HG02870 (cell line): ENCODE measurements at regions not wholly inside any gene's neighbourhood (a gene's known extent, or its start where the extent isn't known, plus 50 kb on each side); places are given as distances from the start of the nearest gene placed in this dataset.
"Not testable (repeated sequence)": the region's sequence is repeated elsewhere in the genome, so short reads cannot be mapped to it uniquely, and the experiment has no call there.

Experiments used
- ATAC-seq: cut with Tn5 transposase; IDR thresholded peaks from one replicate; pipeline ENCODE4 v1.9.1; 2021; ENCODE audit warnings: mild to moderate bottlenecking, moderate library complexity; ENCODE audit not compliant: unreplicated experiment

DNA sequence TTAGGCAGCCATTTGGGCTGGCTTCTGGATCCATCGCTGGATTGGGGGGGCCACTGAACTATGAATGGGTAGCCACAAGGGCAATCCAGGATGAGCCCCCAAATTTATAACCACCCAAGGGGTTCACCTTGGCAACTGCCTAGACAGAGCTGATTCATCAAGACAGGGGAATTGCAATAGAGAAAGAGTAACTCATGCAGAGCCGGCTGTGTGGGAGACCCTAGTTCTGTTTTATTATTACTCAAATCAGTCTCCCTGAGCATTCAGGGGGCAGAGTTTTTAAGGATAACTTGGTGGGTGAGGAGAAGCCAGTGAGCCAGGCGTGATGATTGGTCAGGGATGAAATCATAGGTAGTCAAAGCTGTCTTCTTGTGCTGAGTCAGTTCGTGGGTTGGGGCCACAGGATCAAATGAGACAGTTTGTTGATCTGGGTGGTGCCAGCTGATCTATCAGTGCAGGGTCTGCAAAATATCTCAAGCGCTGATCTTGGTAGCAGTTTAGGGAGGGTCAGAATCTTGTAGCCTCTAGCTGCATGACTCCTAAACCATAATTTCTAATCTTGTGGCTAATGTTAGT lies 57.9 kb downstream of the DNAJB9 start:
- no peak for ATAC-seq

DNA sequence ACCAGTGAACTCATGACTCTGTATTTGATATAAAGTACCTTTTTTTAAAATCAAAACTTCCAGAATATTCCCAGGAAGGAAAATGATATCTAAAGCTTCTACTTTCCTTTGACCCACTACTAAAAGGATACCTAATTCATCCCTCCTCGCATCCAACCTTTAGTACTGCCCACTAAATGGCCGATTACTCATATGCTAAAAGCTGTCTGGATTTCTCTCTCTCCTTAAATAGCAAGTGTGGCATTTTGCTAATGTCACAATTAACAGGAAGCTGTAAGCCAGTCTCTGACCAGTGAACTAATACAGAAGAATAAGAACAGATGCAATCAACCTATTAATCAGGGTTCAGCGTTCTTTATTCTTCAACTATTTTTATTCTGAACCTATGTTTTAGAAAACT lies 59.0 kb downstream of the DNAJB9 start:
- ATAC-seq: no peak

DNA sequence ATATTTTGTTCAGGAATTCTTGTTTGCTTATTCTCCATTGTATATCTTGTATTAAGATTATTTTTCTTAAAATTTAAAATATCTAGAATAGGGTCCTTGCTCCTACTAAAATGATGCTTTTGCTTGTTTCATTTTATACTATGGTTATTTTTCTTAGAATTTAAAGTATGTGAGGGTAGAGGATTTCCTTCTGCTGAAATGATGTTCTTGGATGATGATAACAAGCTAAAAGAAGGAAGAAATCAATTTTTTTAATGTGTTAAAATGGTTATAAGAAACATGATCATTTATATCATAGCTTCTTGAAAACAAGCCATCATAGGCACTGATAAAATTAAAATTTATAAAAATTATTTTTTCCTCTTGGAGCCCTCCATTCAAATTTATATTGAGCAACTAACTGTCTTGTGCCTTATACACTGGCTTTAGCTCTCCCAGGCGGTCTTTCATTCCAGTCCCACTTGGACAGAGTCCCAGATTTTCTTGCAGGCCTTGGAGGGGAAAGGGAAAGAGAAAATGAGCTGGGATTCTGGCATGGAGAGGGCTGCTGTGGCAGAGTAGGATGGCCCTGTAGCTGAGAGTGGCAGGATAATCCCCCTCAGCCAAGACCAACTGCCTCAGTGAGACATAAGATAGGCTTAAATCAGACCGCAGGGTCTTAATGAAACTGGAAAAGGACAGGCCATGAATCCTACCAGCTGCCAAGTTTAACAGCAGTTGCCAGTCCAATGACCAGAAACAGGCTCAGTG lies 60.2 kb downstream of the DNAJB9 start:
- no peak for ATAC-seq

- ATAC-seq: no peak
Measured at GRCh38 chr7:108634036-108634435, 64.4 kb downstream of the DNAJB9 start.

- no peak for ATAC-seq
Measured at GRCh38 chr7:108634535-108634934, 64.9 kb downstream of the DNAJB9 start.

DNA sequence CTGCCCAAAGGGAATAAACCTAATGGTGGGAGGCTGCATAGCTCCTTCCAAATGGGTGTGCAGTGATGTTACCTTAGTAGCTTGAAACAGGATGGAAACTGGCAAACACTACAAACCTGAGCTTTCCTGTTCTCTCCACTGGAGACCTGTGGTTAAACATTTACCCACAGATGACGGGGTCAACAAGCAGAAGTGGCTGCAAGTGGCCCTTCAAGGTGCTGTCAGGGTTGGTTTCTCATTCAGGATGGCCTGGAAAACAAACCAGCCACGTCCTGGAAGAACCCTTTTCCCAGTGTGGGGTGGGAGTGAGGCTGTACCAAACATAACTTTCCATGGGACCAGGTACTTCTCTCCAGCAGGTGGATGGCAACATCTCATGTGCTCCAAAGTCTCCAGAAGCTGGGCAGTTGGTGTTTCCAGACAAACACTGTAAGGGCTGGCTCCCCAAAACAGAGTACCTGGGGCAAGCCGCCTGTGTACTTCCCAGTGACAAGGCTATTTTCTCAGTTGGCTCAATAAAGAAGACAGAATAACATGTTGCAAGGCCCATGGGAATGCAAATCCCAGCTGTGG lies 67.5 kb downstream of the DNAJB9 start:
- ATAC-seq: no peak

DNA sequence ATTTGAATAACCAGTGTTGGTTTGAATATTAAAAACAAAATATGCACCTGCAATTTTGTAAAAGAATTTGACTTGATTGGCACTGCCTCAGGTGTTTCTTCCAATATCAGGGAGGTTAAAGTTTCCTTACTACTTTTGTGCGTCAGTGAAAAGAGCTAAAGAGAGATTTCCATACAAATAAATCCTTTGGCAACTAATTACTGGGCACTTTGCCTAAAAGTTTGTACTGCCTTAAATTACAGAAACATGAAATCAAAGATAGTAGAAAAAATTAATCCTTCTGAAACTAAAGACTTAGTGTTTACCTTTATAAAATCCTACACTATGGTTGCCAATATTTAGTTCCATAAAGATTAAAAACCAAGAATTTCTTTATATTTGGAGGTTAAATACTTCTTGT lies 72.5 kb downstream of the DNAJB9 start:
- no peak for ATAC-seq

DNA sequence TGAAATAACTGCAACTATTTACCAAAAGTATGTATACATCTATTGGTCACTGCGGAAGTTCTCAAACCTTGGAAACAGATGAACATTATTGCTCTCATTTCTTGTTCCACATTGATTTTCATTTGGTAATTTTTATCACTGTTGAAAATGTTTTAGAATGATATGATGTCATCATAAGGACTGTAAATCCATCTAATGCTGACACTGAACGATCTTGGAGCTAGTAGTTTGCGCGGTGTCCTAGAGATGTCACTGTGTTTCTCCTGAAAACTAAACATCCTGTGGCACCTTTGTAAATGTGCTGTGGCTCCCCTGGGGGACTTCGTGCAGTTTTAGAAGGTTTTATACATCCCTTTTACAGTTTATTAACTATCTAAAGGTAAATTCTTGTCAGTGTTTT lies 73.5 kb downstream of the DNAJB9 start:
- no peak for ATAC-seq

- no peak for ATAC-seq
Measured at GRCh38 chr7:108648989-108649388, 79.3 kb downstream of the DNAJB9 start.

DNA sequence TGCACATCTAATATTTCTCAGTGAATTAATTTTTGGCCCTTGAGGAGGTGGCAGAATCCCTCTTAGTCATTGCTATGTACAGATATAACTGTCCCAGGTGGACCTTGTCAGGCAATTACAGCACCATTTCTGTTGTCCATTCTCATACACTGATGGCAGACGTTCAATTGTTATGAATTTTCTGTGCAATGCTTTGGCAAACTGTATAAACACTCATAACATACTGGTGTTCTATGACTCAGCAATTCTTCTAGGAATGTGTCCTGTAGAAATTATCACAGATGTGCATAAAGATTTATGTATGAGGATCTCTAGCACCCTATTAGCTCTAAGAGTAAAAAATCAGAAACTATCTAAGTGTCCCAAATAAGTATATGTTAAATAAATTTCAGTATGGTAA lies 80.8 kb downstream of the DNAJB9 start:
- no peak for ATAC-seq

GRCh38 chr7:108652886-108653285 lies 83.2 kb downstream of the DNAJB9 start:
- ATAC-seq: no peak

- no peak for ATAC-seq
Measured at GRCh38 chr7:108653526-108653925, 83.9 kb downstream of the DNAJB9 start.

DNA sequence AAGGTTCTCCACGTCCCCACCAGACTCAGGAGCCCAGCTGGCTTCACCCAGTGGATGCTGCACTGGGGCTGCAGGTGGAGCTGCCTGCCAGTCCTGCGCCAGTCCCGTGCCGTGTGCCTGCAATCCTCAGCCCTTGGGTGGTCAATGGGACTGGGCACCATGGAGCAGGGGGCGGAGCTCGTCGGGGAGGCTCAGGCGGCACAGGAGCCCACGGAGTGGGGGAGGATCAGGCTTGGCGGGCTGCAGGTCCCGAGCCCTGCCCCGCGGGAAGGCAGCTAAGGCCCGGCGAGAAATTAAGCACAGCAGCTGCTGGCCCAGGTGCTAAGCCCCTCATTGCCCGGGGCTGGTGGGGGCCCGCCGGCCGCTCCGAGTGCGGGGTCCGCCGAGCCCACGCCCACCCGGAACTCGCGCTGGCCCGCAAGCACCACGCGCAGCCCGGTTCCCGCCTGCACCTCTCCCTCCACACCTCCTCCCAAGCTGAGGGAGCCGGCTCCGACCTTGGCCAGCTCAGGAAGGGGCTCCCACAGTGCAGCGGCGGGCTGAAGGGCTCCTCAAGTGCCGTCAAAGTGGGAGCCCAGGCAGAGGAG lies 87.6 kb downstream of the DNAJB9 start:
- not testable (repeated sequence) for ATAC-seq

DNA sequence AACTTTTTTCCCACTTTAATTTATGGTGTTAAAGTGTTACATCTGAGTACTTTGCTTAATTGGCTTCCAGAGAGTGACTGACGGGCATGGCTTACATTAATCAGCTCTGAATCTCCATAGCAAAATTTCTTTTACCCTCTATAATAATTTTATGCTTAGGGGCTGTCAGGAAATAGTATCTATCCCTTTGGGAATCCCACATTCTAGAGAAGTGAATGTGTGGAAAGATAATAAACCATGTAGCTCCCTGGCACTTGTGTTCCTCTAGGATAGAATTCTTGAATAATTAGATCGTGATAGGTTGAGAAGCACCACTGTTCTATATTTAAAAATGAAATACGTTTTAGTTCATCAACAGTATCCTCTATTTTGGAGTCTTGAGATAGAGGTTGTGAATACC lies 89.6 kb downstream of the DNAJB9 start:
- ATAC-seq: no peak

DNA sequence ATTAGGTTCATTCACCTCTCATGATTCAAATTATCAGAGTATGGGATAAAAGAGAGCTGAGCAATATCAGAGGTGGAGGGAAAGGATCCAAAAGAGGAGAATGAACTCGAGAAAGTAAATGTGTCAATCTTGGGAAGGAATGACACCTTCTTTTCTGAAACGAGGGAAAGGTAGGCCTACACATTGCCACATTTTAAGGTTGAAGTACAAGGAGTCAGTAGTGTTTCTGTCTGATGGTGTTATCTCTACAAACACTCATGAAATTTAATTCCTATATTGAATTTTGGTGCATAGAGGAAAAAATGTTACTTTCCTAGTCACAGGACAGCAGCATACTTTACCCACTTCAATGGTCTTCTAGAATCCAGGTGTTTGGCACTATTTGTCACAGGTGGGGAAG lies 90.2 kb downstream of the DNAJB9 start:
- no peak for ATAC-seq

- ATAC-seq: no peak
Measured at GRCh38 chr7:108660465-108660864, 90.8 kb downstream of the DNAJB9 start.

DNA sequence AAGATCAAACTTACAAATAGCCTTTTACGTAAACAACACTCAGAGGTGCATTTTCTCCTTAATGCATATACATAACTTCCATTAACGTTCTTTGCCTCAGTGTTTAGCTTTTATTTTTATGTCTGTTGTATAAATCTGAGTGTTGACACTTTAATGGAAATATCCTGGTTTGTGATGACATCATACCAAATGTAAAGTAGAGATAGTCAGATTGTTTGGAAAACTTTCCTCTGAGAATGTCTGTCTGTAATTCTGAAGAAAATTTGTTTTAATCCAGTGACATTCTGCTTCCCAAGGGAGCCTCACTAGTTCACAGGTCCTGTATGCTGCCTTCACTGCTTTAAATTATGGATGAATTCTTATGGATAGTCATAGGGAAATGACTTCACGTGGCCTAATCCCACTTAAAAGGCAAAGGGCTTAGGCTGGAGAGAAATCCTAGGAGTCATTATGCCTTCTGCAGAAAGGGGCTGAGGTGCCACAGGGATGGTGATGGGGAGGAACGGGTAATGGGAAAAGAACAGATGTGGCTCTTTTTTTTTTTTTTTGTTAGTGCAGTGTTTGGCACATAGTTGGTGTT lies 93.2 kb downstream of the DNAJB9 start:
- ATAC-seq: no peak

DNA sequence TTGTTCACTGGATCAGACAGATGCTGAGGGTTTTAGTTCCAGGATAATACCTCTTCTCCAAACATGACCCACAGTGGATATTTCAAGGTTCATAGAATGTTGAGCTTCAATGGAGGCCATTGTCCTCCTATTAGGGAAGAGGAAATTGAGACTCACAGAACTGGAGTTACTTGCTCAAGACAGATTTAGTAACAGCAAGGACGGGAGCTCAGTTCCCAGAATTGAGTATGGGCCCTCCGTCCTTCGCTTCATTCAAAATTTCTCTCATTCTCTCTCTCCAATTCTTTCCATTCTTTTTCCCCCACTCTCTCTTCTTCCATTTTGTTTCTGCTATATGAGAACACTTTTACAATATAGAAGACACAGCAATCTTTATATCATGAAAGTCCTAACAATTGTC lies 94.0 kb downstream of the DNAJB9 start:
- no peak for ATAC-seq

- no peak for ATAC-seq
Measured at GRCh38 chr7:108667216-108667615, 97.5 kb downstream of the DNAJB9 start.

DNA sequence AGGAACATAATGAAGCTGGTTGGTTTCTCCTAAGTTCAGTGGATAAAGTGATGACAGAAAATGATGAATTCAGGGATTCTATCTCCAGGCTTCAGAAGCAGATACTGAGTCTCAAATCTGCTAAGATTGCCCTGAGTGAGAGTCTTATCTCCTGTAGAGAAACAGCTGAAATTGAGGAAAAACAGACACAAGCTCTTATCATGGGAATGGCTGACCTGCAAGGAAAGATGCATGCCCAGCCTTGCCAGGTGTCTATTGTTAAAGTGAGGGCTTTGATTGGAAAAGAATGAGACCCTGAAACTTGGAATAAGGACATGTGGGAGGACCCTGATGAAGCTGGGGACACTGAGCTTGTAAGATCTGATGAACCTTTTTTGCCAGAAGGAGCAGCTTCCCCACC lies 100.3 kb downstream of the DNAJB9 start:
- no peak for ATAC-seq

DNA sequence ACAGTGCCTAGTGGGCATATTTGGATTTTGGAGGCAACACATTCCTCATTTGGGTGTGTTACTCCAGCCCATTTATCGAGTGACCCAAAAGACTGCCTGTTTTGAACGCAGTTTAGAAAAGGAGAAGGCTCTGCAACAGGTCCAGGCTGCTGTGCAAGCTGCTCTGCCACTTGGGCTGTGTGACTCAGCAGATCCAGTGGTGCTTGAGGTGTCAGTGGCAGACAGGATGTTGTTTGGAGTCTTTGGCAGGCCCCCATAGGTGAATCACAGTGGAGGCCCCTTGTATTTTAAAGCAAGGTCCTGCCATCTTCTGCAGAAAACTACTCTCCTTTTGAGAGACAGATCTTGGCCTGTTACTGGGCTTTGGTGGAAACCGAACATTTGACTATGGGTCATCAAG lies 104.0 kb downstream of the DNAJB9 start:
- not testable (repeated sequence) for ATAC-seq

- ATAC-seq: no peak
Measured at GRCh38 chr7:108684629-108685028, 115.0 kb downstream of the DNAJB9 start.
